ENCODE measurements at regions not wholly inside any gene's neighbourhood (a gene's known extent, or its start where the extent isn't known, plus 50 kb on each side); places are given as distances from the start of the nearest gene placed in this dataset.

- Histone ChIP-seq H4K20me1 (ENCODE audit: insufficient read depth, low read length) (no peaks in the 10 kb centered on the region), H3K79me2 (ENCODE audit: insufficient read depth, low read length) (no peaks in the 10 kb centered on the region), H3K27me3 (ENCODE audit: insufficient read depth, low read length) (no peaks in the 10 kb centered on the region), H3K36me3 (ENCODE audit: insufficient read depth, low read length) (no peaks in the 10 kb centered on the region), H3K27ac (ENCODE audit: low read depth, low read length) (no peak overlapping the region), H3K4me1 (ENCODE audit: insufficient read depth, low read length) (no peaks in the 10 kb centered on the region), H3K4me3 (ENCODE audit: insufficient read depth, low read depth, low read length) (no peak overlapping the region), H3K9me3 (ENCODE audit: insufficient read depth, low read depth, low read length) (no peaks in the 10 kb centered on the region), H2AFZ (ENCODE audit: low read depth, low read length) (no peak overlapping the region), H3K4me2 (ENCODE audit: low read length) (no peak overlapping the region), H3K9ac (ENCODE audit: low read length) (no peak overlapping the region)
- FAIRE-seq = no peak
- no peak for DNase-seq (ENCODE audit: low read depth)
- H3K4me3 Mint-ChIP-seq (ENCODE audit: unreplicated experiment) = no peak overlapping the region
- H3K4me1 Mint-ChIP-seq (ENCODE audit: low read depth, unreplicated experiment) = no peaks in the 10 kb centered on the region
- TF ChIP-seq CTCF (IDR thresholded peaks at IDR 0.05; ENCODE audit: insufficient read depth, low read depth, low read length) (no peak), EZH2 (IDR thresholded peaks at IDR 0.05; ENCODE audit: insufficient read depth, low read length) (no peak)
- H3K27me3 Mint-ChIP-seq (ENCODE audit: low read depth, unreplicated experiment) = no peaks in the 10 kb centered on the region
- no peaks in the 10 kb centered on the region for H3K36me3 Mint-ChIP-seq (ENCODE audit: low read depth, unreplicated experiment)
- H3K9me3 Mint-ChIP-seq (ENCODE audit: unreplicated experiment) = no peaks in the 10 kb centered on the region
- H3K27ac Mint-ChIP-seq (ENCODE audit: unreplicated experiment) = no peak overlapping the region
Observed at GRCh38 chr5:42965934-42966333, 74.2 kb downstream of the ANXA2R start.

GRCh38 chr5:42963412-42963811 is 76.7 kb downstream of the ANXA2R start:
- no peak overlapping the region for H3K4me2 ChIP-seq (ENCODE audit: low read length)

GRCh38 chr5:42962124-42962523 is 78.0 kb downstream of the ANXA2R start:
- Histone ChIP-seq H2AFZ (ENCODE audit: low read depth, low read length) (no peak overlapping the region), H3K4me1 (ENCODE audit: insufficient read depth, low read length) (no peaks in the 10 kb centered on the region), H3K4me3 (ENCODE audit: insufficient read depth, low read depth, low read length) (no peak overlapping the region), H3K9me3 (ENCODE audit: insufficient read depth, low read depth, low read length) (no peaks in the 10 kb centered on the region), H3K4me2 (ENCODE audit: low read length) (no peak overlapping the region), H3K79me2 (ENCODE audit: insufficient read depth, low read length) (no peaks in the 10 kb centered on the region), H3K27ac (ENCODE audit: low read depth, low read length) (no peak overlapping the region), H3K27me3 (ENCODE audit: insufficient read depth, low read length) (no peaks in the 10 kb centered on the region), H3K36me3 (ENCODE audit: insufficient read depth, low read length) (no peaks in the 10 kb centered on the region), H3K9ac (ENCODE audit: low read length) (no peak overlapping the region), H4K20me1 (ENCODE audit: insufficient read depth, low read length) (no peaks in the 10 kb centered on the region)
- no peaks in the 10 kb centered on the region for H3K4me1 Mint-ChIP-seq (ENCODE audit: low read depth, unreplicated experiment)
- DNase-seq (ENCODE audit: low read depth) (no peak), FAIRE-seq (no peak)
- peaks cover 7% of the 10 kb centered on the region for H3K27me3 Mint-ChIP-seq (ENCODE audit: low read depth, unreplicated experiment)
- no peaks in the 10 kb centered on the region for H3K36me3 Mint-ChIP-seq (ENCODE audit: low read depth, unreplicated experiment)
- no peak overlapping the region for H3K4me3 Mint-ChIP-seq (ENCODE audit: unreplicated experiment)
- no peak overlapping the region for H3K27ac Mint-ChIP-seq (ENCODE audit: unreplicated experiment)
- no peak for TF ChIP-seq EZH2 (IDR thresholded peaks at IDR 0.05; ENCODE audit: insufficient read depth, low read length)
- TF ChIP-seq CTCF (IDR thresholded peaks at IDR 0.05; ENCODE audit: insufficient read depth, low read depth, low read length) = no peak
- H3K9me3 Mint-ChIP-seq (ENCODE audit: unreplicated experiment) = no peaks in the 10 kb centered on the region

More at GRCh38 chr5:42963412-42963811, 76.7 kb downstream of the ANXA2R start:
- Mint-ChIP-seq H3K36me3 (ENCODE audit: low read depth, unreplicated experiment) (no peaks in the 10 kb centered on the region), H3K4me1 (ENCODE audit: low read depth, unreplicated experiment) (no peaks in the 10 kb centered on the region), H3K9me3 (ENCODE audit: unreplicated experiment) (no peaks in the 10 kb centered on the region), H3K27me3 (ENCODE audit: low read depth, unreplicated experiment) (peaks cover 5% of the 10 kb centered on the region), H3K27ac (ENCODE audit: unreplicated experiment) (no peak overlapping the region), H3K4me3 (ENCODE audit: unreplicated experiment) (no peak overlapping the region)
- Histone ChIP-seq H3K36me3 (ENCODE audit: insufficient read depth, low read length) (no peaks in the 10 kb centered on the region), H4K20me1 (ENCODE audit: insufficient read depth, low read length) (no peaks in the 10 kb centered on the region), H3K27me3 (ENCODE audit: insufficient read depth, low read length) (no peaks in the 10 kb centered on the region), H3K4me1 (ENCODE audit: insufficient read depth, low read length) (no peaks in the 10 kb centered on the region), H3K27ac (ENCODE audit: low read depth, low read length) (no peak overlapping the region), H3K4me3 (ENCODE audit: insufficient read depth, low read depth, low read length) (no peak overlapping the region), H2AFZ (ENCODE audit: low read depth, low read length) (no peak overlapping the region), H3K9ac (ENCODE audit: low read length) (no peak overlapping the region), H3K79me2 (ENCODE audit: insufficient read depth, low read length) (no peaks in the 10 kb centered on the region), H3K9me3 (ENCODE audit: insufficient read depth, low read depth, low read length) (no peaks in the 10 kb centered on the region)
- DNase-seq (ENCODE audit: low read depth) (no peak), FAIRE-seq (no peak)
- no peak for TF ChIP-seq EZH2 (IDR thresholded peaks at IDR 0.05; ENCODE audit: insufficient read depth, low read length)
